Chondrocyte (in vitro differentiated cells): ENCODE measurements at regions not wholly inside any gene's neighbourhood (a gene's known extent, or its start where the extent isn't known, plus 50 kb on each side); places are given as distances from the start of the nearest gene placed in this dataset.
"Not testable (repeated sequence)": the region's sequence is repeated elsewhere in the genome, so short reads cannot be mapped to it uniquely, and the experiment has no call there.

Experiments
- DNase-seq: peaks from one replicate; pipeline ENCODE4 v3.0.0; 2021; ENCODE audit warnings: mixed read lengths, low spot score
- H3K27ac Mint-ChIP-seq: one replicate; pipeline ENCODE4 v1.8.0; 2021; ENCODE audit warnings: mild to moderate bottlenecking, moderate library complexity, mixed read lengths; ENCODE audit not compliant: unreplicated experiment
- H3K27me3 Mint-ChIP-seq: 2 replicates; pipeline ENCODE4 v1.8.0; 2021; ENCODE audit warnings: low read depth, mixed read lengths
- H3K36me3 Mint-ChIP-seq: 2 replicates; pipeline ENCODE4 v1.8.0; 2021; ENCODE audit warnings: low read depth, mixed read lengths
- H3K4me1 Mint-ChIP-seq: 2 replicates; pipeline ENCODE4 v1.8.0; 2021; ENCODE audit warnings: low read depth, mild to moderate bottlenecking, mixed read lengths
- H3K4me3 Mint-ChIP-seq: one replicate; pipeline ENCODE4 v1.8.0; 2021; ENCODE audit warnings: mild to moderate bottlenecking, moderate library complexity, mixed read lengths; ENCODE audit not compliant: unreplicated experiment
- H3K9me3 Mint-ChIP-seq: 2 replicates; pipeline ENCODE4 v1.8.0; 2021; ENCODE audit warnings: low read depth, mixed read lengths
- TF ChIP-seq, protein P1 (sequence below): fragments of 200-600 bp; sonication (generic); IDR thresholded peaks from 2 replicates; pipeline ENCODE4 v1.5.0; 2021; ENCODE audit warnings: antibody characterized with exemption, mild to moderate bottlenecking, moderate library complexity

DNA sequence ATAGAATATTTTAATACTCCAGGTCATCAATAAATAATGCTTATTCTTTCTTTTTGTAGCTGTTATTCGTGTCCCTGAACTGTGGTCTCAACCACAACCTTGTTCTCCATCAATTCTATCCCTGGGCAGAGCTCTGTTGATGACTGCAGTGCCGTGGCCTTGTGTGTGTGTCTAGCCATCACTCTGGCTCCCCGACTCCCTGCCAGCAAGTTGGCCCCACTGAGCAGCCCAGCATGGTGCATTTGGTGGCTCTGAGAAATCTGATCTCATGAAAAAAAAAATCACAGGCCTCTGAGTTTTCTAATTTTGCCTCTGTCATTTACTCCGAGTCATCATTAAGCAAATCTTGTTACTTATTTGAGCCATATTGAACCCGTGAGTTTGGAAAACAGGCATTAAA, 164.7 kb downstream of the GOLGA6L6 start:
- peak; percentile 84 for DNase-seq
- Mint-ChIP-seq H3K4me3 (no peak overlapping the region), H3K9me3 (peaks cover 8% of the 10 kb centered on the region), H3K36me3 (no peaks in the 10 kb centered on the region), H3K27me3 (no peaks in the 10 kb centered on the region), H3K27ac (no peak overlapping the region), H3K4me1 (no peaks in the 10 kb centered on the region)
- TF ChIP-seq, protein P1, sequence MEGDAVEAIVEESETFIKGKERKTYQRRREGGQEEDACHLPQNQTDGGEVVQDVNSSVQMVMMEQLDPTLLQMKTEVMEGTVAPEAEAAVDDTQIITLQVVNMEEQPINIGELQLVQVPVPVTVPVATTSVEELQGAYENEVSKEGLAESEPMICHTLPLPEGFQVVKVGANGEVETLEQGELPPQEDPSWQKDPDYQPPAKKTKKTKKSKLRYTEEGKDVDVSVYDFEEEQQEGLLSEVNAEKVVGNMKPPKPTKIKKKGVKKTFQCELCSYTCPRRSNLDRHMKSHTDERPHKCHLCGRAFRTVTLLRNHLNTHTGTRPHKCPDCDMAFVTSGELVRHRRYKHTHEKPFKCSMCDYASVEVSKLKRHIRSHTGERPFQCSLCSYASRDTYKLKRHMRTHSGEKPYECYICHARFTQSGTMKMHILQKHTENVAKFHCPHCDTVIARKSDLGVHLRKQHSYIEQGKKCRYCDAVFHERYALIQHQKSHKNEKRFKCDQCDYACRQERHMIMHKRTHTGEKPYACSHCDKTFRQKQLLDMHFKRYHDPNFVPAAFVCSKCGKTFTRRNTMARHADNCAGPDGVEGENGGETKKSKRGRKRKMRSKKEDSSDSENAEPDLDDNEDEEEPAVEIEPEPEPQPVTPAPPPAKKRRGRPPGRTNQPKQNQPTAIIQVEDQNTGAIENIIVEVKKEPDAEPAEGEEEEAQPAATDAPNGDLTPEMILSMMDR: no peak

DNA sequence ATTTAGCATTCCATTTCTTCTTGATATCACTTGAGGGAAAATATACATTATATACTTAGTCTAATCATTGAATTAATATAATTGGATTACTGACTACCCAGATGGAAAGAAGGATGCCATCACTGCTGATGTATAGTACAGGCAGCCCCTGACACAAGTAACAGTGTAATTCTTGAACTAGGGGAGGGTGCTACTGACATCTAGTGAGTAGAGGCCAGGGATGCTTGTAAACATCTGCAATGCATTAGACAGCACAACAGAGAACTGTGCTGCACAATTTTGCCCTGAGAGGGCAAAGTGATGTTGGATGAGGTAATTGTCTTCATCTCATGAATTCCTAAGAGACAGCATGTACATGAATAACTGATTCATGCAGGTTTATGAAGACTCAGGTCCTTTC, 169.2 kb downstream of the GOLGA6L6 start:
- H3K4me3 Mint-ChIP-seq: not testable (repeated sequence)

DNA sequence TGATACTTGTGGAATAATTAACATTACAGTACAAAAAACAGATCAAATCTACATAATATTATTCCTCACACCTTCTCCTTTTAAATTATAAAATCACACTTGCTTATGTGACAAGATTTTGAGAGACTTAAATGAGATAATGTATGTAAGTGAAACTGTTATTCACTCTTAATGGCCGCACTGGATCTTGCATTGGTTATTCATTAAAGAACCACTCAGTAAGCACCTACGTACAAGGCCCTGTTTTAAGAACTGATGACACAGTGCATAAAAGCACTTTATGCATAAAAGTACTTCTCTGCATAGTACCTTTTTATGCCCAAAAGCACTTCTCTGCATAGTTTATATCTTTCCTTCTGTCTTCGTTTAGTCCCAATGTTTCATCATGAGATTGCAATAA, 172.1 kb downstream of the GOLGA6L6 start:
- no peak for DNase-seq
- no peaks in the 10 kb centered on the region for H3K27me3 Mint-ChIP-seq

More for the DNA sequence above, 169.2 kb downstream of the GOLGA6L6 start:
- H3K4me1 Mint-ChIP-seq, H3K27ac Mint-ChIP-seq, DNase-seq, H3K27me3 Mint-ChIP-seq, H3K9me3 Mint-ChIP-seq, H3K36me3 Mint-ChIP-seq: not testable (repeated sequence)

DNA sequence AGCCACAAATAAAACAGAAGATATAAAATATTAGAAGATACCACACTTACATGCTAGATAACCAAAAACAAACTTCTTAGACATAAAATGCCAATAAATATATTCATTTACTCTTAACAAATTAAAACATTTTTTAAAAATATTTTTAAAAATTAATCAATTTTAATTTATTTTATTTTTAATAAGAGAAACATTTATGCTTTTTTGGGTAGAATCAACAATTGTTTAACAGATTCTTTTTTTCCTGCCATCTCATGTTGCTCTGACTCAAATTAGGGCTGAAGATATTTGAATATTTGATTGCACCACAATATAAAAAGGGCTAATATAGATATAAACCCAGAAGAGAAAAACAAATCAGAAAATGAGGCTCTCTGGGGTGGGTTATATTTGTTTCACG, 172.6 kb downstream of the GOLGA6L6 start:
- no peaks in the 10 kb centered on the region for H3K9me3 Mint-ChIP-seq
- no peak overlapping the region for H3K27ac Mint-ChIP-seq
- DNase-seq: no peak
- no peaks in the 10 kb centered on the region for H3K4me1 Mint-ChIP-seq
- no peak overlapping the region for H3K4me3 Mint-ChIP-seq
- H3K27me3 Mint-ChIP-seq: no peaks in the 10 kb centered on the region
- no peaks in the 10 kb centered on the region for H3K36me3 Mint-ChIP-seq
- TF ChIP-seq, protein P1: no peak

More for the DNA sequence above, 172.1 kb downstream of the GOLGA6L6 start:
- H3K36me3 Mint-ChIP-seq: no peaks in the 10 kb centered on the region
- H3K4me1 Mint-ChIP-seq: no peaks in the 10 kb centered on the region
- no peak overlapping the region for H3K4me3 Mint-ChIP-seq
- H3K27ac Mint-ChIP-seq: no peak overlapping the region
- no peaks in the 10 kb centered on the region for H3K9me3 Mint-ChIP-seq
- TF ChIP-seq, protein P1: no peak

DNA sequence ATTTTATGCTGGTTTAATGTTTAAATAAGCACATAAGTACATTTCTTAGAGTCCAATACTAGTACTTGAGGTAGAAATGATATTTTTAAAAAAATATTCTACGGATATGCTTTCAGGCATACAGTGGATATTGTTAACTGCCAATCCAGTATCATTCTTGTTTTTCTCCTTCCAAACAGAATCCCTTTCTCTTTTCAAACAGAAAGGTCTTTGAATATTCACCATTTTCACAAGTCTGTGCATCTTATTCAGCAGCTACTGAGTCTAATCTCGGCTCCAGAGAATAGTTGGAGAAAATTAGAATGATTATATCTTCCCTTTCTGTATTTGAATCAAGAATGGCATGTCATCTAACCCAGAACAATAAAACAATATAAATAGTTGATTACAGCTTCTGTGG, 174.5 kb downstream of the GOLGA6L6 start:
- H3K4me1 Mint-ChIP-seq: no peaks in the 10 kb centered on the region
- no peaks in the 10 kb centered on the region for H3K36me3 Mint-ChIP-seq
- no peak overlapping the region for H3K4me3 Mint-ChIP-seq
- no peak overlapping the region for H3K27ac Mint-ChIP-seq
- TF ChIP-seq, protein P1: no peak
- H3K27me3 Mint-ChIP-seq: no peaks in the 10 kb centered on the region
- DNase-seq: no peak
- H3K9me3 Mint-ChIP-seq: no peaks in the 10 kb centered on the region

DNA sequence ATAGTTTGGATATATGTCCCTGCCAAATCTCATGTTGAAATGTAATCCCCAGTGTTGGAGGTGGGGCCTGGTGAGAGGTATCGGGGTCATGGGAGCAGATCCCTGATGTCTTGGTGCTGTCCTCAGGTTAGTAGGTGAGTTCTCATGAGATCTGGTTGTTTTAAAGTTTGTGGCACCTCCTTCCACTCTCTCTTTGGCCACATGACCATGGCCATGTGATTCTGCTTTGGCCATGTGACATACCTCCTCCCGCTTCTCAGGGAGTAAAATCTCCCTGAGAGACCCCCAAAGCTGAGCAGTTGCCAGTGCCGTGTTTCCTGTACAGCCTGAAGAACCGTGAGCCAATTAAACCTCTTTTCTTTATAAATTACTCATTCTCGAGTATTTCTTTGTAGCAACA, 178.0 kb downstream of the GOLGA6L6 start:
- DNase-seq, H3K9me3 Mint-ChIP-seq, H3K27ac Mint-ChIP-seq, H3K4me3 Mint-ChIP-seq, H3K36me3 Mint-ChIP-seq, H3K27me3 Mint-ChIP-seq, H3K4me1 Mint-ChIP-seq: not testable (repeated sequence)
